LHCN-M2 (cell line): ENCODE measurements at regions not wholly inside any gene's neighbourhood (a gene's known extent, or its start where the extent isn't known, plus 50 kb on each side); places are given as distances from the start of the nearest gene placed in this dataset.
"Not testable (repeated sequence)": the region's sequence is repeated elsewhere in the genome, so short reads cannot be mapped to it uniquely, and the experiment has no call there.

Source experiments
- DNase-seq: peaks from one replicate; pipeline ENCODE4 v3.0.0-alpha.2; 2012; ENCODE audit warnings: low read depth

DNA sequence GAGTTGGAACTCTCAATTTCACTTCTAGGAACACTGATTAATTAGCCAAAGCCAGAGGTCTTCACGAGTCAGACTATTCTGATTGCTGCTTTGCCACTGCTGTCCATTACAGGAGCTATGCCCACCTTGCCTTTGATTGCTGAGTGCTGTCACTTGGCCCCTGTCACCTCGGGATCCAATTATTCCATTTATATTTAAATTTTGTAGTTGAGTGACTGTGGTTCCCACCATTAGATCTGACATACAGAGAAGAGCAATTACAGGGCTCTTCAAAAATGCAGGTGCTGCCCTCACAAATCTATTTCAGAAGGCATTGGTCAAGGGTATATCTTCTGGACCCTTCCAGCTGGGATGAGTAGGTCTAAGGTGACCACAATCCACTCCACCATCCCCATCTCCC lies 200.8 kb downstream of the GJA1 start:
- not testable (repeated sequence) for DNase-seq

DNA sequence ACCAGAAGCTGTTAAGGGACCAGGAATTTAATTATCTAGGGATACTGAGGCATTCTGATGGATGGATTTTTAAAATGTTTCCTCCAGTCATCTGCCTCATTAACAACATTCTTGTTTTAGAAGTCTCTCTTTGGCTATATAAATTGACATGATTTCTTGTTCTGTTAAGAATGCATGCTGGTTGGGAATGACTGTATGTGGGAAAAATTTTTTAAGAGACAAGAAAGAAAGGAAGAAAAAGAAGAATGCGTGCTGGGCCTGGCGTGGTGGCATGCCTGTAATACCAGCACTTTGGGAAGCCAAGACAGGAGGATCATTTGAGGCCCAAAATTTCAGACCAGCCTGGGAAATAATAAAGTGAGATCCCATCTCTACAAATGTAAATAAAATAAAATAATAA lies 203.6 kb downstream of the GJA1 start:
- DNase-seq, result no peak

DNA sequence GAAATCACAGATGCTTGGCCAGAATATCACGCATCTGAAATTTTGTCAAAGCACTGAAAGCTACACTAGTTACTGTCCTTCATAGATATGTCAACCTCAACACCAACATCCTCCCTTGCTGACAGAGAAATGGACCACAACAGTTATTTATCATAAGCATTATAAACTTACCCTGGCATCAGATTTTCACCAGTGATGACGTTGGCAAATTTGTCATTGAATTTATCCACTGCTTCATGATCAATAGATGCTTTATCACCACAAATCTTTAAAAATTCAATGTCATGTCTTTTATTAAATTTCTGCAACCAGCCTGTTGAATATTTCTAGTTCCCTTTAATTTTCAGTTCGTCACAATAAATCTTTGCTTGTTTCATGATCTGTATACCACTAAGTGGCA lies 205.7 kb downstream of the GJA1 start:
- no peak for DNase-seq

DNA sequence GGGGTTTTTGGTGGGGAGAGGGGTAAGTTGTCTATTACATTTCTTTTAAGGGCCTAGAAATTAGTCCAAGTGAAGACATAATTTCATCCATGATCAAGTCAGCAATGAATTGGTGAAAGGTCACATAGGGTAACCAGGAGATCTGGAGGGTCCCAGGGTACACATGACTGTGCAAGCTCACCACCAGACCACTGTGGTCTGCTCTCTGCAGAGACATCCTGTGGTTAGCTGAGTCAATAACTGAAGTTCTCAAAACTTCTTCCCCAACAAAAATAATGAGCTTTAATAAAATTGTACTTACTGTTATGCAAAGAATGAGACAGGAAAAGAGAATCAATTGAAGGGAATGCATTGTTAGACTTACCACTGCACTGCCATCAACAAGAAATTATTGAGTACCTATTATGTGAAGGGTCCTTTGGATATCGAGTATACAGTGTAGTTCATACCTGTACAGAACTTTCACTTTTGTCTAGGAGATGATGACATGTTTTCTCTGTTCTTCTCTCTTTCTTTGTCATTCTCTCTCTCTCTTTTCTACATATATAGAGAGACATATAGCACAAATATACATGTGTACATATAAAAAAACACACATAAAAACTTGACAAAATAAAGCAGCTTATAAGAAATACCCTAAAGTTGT lies 209.8 kb downstream of the GJA1 start:
- peak; percentile 87 for DNase-seq

- DNase-seq, result peak; percentile 71
Measured at GRCh38 chr6:121647905-121648304, 212.5 kb downstream of the GJA1 start.

DNA sequence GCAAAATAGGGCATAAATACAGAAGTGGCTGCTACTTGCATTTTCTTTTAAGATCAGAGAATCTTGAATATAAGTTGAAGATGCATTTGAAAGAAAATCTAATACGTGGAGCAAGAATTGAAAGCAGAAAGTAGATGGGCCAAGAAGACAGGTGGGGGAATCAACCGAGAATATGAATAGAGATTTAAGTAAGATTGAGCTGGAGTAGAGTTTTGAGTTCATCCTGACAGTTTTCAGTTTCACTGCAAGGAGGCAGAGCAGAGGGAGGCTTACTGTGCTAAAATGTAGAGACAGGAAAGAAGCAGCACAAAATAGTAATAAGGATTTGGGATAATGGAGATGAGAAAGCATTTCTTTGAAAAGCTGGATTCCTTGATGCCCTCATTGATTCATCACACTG lies 214.5 kb downstream of the GJA1 start:
- no peak for DNase-seq

GRCh38 chr6:121651420-121651819 lies 216.0 kb downstream of the GJA1 start:
- peak; percentile 17 for DNase-seq

DNA sequence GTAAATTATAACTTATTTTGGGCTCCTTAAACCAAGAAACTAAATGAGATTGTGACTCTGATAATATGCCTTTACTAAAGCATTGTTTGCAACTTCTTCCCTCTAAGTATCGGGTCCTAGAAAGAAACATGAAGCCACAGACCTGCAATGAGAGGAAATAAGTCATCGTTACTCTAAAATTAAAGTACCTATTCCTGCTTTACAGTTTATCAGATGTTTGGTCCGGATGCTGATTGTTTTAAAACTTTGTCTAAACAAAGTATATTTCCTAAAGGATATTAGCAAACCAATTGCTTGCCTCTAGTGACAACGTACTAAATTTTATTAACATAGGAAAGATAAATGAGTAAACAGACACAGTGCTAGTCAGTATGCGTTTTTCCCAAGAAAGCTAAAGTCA lies 216.8 kb downstream of the GJA1 start:
- DNase-seq, result no peak

DNA sequence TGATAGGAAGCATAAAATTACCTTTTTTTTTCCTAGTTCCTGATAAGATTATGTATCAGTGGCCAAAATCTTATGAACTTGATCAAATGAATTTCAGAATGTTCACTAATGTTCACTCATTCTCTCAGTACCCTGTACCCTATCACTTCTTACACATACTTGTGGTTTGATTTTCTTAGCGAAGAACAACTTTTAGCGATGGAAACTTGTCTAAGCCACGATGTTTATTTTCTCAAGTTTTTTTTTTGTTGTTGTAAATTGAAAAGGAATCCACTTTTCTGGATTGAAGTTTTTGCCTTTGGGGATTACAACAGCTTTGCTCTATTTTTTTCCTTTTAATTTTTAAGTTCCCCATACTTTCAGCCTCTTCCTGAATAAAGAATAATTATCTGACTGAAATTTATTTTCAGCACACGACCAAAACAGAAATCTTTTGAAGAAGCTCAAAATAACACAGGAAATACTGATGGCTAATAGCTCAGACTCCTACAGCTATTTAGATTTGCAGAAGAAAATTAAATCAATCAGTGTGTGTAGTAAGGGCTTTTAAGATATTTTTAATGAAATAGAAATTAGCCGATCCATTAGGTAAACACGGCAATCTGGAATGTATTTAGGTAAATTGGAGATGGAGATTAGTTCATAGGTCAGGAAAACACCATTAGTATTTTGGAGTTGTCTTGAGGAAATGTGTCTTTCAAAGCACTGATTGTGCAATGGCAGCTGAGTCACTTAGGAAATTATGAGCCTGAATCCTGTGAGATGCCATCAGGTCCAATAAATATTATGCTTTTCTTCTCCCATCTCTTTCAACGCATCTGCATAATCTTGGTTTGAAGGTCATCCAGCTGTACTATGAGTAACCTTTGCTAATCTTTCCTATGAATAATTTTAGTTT lies 217.5 kb downstream of the GJA1 start:
- peak; percentile 89 for DNase-seq

DNA sequence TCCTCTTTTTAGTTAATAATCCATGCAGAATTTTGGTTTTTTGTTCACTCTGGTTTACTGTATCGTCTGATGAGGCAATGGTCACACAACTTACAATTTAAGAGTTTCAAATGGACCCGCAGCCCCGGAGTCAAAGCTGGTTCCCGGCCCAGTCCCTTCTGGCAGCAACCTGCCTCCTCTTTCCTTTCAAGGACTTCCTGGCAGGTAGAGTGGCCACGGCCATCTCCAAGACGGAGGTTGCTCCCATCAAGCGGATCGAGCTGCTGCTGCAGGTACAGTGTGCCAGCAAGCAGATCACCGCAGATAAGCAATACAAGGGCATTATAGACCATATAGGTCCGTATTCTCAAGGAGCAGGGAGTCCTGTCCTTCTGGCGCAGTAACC lies 218.2 kb downstream of the GJA1 start:
- DNase-seq, result no peak

DNA sequence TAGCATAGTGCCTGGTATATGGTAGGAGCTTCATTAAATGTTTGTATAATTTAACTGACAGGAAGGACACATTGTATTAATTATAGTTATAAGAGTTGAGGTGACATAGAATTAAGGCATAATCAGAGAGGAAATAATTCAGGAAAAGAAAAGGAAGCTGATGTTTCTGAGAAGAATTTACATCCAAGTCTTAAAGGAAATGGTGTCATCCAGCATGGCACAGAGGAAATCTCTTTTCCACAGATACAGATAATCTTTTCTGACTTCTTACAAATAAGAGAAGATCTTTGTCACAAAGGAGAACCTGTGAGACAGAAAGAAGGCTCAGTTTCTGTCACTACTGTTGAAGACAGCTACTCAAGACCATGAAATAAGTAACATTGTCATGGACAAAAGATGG lies 222.5 kb downstream of the GJA1 start:
- DNase-seq, result no peak

- no peak for DNase-seq
Measured at GRCh38 chr6:121660277-121660676, 224.8 kb downstream of the GJA1 start.

DNA sequence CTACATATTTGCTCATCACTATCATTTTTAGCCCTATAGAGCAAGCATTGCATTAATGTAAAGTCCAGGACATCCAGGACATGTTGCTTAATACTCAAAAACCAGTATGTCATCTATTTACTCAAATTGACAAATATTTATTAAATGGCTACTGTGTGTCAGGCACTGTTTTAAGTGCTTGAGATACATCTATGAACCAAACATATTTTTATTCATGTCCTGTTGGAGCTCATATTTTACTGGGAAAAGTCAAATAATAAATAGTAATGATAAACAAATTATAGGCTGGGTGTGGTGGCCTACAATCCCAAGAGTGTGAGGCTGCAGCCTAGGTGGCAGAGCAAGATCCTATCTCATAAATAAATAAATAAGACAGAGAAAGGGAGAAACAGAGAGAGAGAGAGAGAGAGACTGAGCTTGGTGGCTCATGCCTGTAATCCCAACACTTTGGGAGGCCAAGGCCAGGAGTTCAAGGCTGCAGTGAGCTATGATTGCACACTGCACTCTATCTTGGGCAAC lies 227.9 kb downstream of the GJA1 start:
- no peak for DNase-seq

DNA sequence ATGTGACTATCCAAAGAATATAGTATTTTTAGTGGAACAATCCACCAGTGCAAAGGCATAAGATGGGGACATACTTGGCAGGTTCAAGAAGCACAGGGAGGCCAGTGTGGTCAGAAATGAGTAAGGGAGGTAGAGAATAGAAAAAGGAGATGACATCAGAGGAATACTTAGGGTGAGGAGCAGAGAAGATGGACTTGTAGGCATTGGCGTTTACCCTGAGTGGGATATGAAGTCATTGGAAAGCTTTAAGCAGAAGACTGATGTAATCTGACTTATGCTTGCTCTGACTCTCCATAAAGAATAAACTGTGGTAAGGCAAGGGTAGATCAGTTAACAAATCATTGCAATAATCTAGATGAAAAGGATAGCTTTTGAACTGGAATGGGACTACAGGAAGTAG lies 228.7 kb downstream of the GJA1 start:
- no peak for DNase-seq

DNA sequence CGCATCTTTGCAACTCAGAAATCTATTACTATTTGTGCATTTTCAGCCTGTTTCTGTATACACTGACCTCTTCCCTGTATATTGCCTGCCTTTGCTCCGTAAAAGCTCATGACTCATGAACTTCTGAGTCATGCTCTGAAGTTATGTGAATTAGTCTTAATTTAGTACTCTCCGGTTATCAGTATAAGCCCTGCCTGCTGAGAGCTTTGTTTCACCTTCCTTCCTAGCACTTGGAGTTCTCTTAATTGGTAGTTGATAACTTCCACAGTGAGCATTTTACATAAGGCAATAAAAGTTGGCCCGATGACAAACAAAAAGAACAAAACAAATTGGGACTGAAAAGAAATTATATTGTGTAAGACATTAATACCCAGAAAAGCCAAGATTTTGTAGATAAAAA lies 231.4 kb downstream of the GJA1 start:
- peak; percentile 83 for DNase-seq

DNA sequence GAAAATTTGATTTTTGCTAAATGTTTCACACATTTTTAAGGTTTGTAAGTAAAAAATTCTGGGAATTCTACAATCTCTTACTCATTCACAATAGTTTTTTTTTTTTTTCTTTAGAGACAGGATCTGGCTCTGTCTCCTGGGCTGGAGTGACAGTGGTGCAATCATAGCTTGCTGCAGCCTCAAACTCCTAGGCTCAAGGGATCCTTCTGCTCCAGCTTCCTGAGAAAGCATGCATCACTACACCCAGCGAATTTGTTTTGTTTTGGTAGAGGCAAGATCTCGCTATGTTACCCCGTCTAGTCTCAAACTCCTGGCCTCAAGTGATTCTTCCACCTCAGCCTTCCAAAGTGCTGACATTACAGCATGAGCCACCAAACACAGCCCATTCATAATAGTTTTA lies 232.8 kb downstream of the GJA1 start:
- DNase-seq, result no peak

DNA sequence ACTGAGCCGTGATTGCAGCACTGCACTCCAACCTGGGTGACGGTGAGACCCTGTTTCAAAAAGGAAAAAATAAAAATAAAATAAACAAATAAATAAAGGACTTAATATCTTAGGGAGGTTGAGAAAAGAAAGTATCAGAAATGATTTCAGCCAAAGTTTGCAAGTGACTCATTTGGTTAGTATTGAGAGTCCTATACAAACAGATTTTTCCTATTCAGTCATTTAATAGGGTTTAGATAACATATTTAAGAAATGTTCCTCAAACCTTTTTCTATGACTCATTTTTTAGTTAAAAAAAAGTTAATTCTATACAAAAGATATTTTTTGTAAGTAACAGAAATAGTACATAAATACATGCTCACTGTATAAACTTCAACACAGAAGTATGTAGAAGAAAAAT lies 235.1 kb downstream of the GJA1 start:
- peak; percentile 17 for DNase-seq

DNA sequence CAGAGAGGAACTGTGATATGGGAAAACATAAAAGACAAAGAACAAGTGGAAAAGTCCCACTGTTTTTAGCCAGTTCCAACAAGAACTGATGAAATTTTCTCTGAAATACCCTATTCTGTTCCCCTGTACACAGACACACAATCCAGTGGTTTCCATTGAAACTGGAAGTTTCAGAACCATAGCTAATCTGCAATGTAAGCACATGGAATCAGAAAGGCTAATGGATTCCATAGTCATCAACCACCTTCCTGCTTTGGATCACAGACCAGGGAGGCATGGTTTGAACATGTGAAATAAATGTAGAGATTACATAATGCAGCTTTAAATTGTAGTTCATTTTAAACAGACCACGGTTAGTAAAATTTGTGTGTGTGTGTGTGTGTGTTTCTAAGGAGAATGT lies 242.1 kb downstream of the GJA1 start:
- no peak for DNase-seq

GRCh38 chr6:121678245-121678644 lies 242.8 kb downstream of the GJA1 start:
- DNase-seq, result no peak

- DNase-seq, result no peak
Measured at GRCh38 chr6:121680058-121680457, 244.6 kb downstream of the GJA1 start.

DNA sequence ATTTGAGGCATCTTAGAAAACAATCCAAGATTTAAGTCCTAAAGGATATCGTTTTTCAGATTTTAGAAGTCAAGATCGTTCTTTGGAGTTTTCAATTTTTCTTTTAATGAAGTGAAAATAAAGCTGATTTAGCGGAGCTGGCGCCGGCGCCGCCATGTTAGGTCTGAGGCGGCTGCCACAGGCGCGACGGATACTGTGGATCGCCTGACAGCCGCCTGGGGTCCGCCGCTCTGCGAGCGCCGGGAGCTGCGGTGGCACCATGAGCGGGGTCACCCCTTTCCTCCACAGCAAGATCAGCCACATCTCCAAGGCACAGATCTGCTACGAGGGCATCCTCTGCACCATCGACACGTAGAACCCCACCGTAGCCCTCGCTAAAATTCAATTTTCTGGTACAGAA lies 247.2 kb downstream of the GJA1 start:
- no peak for DNase-seq

DNA sequence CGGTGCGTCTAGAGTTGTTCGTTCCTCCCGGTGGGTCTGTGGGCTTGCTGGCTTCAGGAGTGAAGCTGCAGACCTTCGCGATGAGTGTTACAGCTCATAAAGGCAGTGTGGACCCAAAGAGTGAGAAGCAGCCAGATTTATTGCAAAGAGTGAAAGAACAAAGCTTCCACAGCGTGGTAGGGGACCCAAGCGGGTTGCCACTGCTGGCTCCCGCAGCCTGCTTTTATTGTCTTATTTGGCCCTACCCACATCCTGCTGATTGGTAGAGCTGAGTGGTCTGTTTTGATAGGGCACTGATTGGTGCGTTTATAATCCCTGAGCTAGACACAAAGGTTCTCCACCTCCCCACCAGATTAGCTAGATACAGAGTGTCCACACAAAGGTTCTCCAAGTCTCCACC lies 250.4 kb downstream of the GJA1 start:
- not testable (repeated sequence) for DNase-seq

DNA sequence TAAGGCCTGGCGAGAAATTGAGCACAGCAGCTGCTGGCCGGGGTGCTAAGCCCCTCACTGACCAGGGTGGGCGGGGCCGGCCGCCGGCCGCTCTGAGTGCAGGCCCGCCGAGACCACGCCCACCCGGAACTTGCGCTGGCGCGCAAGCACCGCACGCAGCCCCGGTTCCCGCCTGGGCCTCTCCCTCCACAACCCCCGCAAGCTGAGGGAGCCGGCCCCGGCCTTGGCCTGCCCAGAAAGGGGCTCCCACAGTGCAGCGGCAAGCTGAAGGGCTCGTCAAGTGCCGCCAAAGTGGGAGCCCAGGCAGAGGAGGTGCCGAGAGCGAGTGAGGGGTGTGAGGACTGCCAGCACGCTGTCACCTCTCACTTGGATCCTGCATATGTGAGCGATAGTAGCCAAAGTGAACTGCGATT lies 251.2 kb downstream of the GJA1 start:
- DNase-seq, result no peak
